LNCaP clone FGC (cell line): ENCODE measurements at regions not wholly inside any gene's neighbourhood (a gene's known extent, or its start where the extent isn't known, plus 50 kb on each side); places are given as distances from the start of the nearest gene placed in this dataset.

Experiments
- DNase-seq: peaks from one replicate; pipeline ENCODE4 v3.0.0-alpha.2; 2011; ENCODE audit warnings: low read depth
- H3K4me3 ChIP-seq: 2 replicates; pipeline ENCODE4 v1.5.1; 2011; ENCODE audit warnings: mild to moderate bottlenecking, low read depth, low read length, control low read depth
- TF ChIP-seq, protein P1 (sequence below): IDR thresholded peaks from 2 replicates; pipeline ENCODE4 v1.5.1; 2012; ENCODE audit warnings: mild to moderate bottlenecking; ENCODE audit not compliant: control insufficient read depth, insufficient read depth; ENCODE audit errors: extremely low read depth

DNA sequence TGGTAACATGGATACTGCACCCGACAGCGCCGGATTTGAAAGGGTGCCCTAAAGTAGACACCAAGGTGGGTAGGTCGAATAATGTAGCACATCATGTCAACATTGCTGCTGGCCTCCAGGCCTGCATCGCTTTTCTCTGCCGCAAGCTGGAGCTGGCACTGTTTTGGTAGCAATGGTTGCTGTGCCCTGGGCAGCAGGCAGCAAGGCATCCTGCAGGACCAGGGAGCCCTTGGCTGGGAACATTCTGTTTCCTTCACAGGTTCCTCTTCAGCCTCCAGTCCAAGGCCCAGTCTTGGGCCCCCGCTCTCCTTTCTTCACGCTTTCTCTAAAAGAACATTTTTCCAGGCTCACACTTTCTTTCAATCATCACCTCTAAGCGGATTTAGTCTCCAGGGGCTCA lies 365.8 kb upstream of the JARID2 start:
- DNase-seq, result no peak
- TF ChIP-seq, protein P1, sequence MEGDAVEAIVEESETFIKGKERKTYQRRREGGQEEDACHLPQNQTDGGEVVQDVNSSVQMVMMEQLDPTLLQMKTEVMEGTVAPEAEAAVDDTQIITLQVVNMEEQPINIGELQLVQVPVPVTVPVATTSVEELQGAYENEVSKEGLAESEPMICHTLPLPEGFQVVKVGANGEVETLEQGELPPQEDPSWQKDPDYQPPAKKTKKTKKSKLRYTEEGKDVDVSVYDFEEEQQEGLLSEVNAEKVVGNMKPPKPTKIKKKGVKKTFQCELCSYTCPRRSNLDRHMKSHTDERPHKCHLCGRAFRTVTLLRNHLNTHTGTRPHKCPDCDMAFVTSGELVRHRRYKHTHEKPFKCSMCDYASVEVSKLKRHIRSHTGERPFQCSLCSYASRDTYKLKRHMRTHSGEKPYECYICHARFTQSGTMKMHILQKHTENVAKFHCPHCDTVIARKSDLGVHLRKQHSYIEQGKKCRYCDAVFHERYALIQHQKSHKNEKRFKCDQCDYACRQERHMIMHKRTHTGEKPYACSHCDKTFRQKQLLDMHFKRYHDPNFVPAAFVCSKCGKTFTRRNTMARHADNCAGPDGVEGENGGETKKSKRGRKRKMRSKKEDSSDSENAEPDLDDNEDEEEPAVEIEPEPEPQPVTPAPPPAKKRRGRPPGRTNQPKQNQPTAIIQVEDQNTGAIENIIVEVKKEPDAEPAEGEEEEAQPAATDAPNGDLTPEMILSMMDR, result no peak
- H3K4me3 ChIP-seq, result no peak overlapping the region

DNA sequence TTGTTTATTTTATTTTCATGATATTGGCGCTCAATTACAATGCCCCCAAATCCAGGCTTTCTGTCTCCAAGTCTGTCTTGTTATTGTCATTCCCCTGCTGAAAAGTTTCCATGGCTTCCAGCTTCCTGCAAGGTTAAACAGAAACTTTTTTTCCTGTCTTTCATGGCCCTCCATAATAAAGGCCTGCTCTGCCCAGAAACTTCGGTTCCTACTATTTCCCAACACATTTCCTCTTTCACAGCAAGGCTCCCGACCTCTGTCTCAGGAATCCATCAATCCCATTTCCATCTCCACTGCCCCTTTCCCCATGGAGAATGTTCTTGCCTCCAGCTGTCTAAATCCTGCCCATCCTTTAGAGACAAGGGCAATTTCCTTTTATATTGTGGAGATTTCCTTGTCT lies 365.2 kb upstream of the JARID2 start:
- TF ChIP-seq, protein P1, result no peak
- DNase-seq, result no peak

DNA sequence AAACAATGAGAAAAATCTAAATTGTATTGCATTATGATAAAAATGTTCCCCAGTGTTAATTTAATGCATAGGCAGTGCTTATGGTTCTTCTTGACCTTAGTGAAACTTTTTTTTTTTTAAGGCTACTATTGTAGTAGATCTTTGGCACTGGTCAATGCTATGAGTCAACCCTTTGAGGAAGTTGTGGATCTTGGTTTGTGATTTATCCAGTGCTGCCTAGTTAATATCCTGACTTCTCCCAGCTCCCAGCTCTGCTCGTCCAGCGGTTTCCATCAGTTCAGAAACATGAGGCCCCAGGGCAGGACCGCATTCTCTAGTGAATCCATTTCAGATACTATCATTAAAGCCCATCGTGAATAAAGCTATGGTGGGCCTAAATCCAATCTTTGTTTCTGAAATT lies 364.5 kb upstream of the JARID2 start:
- no peak for DNase-seq

More for the DNA sequence above, 365.2 kb upstream of the JARID2 start:
- no peak overlapping the region for H3K4me3 ChIP-seq

DNA sequence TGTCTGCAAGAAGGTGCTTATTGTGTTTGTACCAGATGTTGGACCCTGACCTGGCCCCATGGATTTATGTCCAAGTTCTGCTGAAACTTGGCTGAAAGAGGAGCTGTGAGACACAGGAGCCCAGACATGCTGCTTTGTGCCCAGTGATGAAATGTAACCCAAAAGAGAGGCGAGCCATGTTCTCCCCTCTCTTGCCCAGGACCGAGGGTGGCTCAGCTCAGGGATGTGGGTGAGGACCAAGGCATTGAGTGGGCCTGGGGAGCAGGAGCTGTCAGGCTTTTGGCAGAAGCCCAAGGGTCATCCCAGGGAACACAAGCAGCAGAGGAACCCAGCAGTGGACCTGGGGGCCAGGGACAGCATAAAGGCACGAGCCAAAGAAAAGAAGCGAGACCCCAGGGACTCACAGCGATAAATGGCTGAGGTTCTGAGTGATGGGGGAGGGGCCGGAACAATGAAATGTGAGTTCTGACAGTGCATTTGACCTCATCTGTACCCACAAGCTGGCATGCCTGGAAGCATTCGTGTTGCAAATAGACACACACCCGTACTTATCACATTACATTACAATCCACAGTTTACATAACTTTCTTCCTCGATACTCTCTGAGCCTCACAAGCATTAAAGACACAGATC lies 363.4 kb upstream of the JARID2 start:
- H3K4me3 ChIP-seq, result no peak overlapping the region
- TF ChIP-seq, protein P1, result no peak
- DNase-seq, result no peak

More for the DNA sequence above, 364.5 kb upstream of the JARID2 start:
- TF ChIP-seq, protein P1, result no peak
- no peak overlapping the region for H3K4me3 ChIP-seq

DNA sequence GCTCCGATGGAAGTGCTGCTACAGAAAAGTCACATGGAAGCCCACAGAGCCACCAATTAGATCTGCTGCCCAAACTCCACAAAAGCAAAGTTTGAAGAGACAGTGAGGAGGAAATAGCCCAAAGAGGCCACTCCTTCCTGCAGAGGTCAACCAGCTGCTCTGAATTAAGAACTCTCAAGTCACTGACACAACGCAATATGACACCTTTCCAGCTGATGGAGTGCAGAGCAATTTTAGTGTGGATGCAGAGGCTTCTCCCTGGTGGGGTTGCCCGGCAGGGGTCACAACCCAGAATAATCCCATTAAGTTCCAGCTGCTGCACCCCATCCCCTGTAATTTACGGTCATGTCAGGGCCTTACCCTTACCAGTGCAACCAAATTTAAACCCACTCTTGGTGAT lies 361.9 kb upstream of the JARID2 start:
- DNase-seq, result no peak
- no peak overlapping the region for H3K4me3 ChIP-seq
- TF ChIP-seq, protein P1, result no peak

DNA sequence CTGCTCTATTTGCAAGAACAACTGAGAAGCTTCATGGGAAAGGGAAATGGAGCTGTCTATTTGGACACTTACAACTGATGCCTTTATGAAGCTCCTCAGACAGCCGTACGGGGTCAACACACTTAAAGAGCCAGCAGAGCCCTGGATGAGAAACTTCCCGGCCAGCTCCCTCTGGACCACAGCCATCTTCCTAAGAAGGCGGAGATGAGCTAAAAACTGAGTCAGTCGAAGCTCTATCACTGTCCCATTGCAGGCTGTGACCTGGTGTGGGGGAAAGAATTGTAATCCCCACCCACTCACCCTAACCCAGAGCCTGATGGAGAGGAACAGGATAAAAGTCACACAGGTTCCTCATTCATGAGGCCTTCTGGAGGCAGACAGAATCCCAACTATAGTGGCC lies 360.4 kb upstream of the JARID2 start:
- no peak for DNase-seq
- TF ChIP-seq, protein P1, result no peak
- no peak overlapping the region for H3K4me3 ChIP-seq

DNA sequence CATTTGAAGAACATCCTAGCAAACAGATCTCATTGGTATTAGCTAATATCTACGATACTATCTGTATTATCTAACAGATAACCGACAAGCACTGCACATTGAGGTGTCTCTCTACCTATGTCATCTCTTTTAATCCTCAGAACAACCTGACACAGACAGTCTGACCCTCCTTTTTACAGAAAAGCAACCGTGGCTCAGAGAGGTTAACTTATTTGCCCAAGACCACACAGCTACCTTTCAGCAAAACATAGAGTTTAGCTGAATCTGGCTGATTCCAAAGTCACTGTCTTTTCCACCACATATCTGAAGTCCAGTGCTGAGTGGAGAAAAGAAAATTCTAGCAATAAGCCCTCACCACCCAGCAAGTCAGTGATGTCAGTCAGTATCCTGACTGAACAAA lies 358.7 kb upstream of the JARID2 start:
- H3K4me3 ChIP-seq, result no peak overlapping the region
- TF ChIP-seq, protein P1, result no peak
- DNase-seq, result no peak
